ENCODE measurements at regions not wholly inside any gene's neighbourhood (a gene's known extent, or its start where the extent isn't known, plus 50 kb on each side); places are given as distances from the start of the nearest gene placed in this dataset.
"Not testable (repeated sequence)": the region's sequence is repeated elsewhere in the genome, so short reads cannot be mapped to it uniquely, and the experiment has no call there.

DNA sequence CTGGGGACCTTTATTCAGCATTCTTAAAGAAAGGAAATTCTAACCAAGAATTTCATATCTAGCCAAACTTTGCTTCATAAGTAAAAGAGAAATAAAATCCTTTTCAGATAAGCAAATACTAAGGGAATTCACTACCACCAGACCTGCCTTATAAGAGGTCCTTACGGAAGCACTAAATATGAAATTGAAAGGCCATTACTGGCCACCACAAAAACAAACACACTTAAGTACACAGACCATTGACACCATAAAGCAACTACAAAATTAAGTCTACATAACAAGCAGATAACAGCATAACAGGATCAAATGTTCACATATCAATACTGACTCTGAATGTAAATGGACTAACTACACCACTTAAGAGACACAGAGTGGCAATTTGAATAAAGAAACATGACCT, 361.4 kb upstream of the POU5F2 start:
- H3K4me3 ChIP-seq (ENCODE audit: low read depth, low read length) = no peak overlapping the region
- POLR2A ChIA-PET = no interaction called here
- TF ChIP-seq, protein P1, sequence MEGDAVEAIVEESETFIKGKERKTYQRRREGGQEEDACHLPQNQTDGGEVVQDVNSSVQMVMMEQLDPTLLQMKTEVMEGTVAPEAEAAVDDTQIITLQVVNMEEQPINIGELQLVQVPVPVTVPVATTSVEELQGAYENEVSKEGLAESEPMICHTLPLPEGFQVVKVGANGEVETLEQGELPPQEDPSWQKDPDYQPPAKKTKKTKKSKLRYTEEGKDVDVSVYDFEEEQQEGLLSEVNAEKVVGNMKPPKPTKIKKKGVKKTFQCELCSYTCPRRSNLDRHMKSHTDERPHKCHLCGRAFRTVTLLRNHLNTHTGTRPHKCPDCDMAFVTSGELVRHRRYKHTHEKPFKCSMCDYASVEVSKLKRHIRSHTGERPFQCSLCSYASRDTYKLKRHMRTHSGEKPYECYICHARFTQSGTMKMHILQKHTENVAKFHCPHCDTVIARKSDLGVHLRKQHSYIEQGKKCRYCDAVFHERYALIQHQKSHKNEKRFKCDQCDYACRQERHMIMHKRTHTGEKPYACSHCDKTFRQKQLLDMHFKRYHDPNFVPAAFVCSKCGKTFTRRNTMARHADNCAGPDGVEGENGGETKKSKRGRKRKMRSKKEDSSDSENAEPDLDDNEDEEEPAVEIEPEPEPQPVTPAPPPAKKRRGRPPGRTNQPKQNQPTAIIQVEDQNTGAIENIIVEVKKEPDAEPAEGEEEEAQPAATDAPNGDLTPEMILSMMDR (IDR thresholded peaks at IDR 0.05; ENCODE audit: low read depth, low read length) = no peak
- DNase-seq (ENCODE audit: low read depth, low spot score) = no peak
- no peaks in the 10 kb centered on the region for H3K9me3 ChIP-seq (ENCODE audit: control insufficient read depth, insufficient read depth, low read length)
- CTCF ChIA-PET = no interaction called here
- H3K27ac ChIP-seq (ENCODE audit: low read depth, low read length) = no peak overlapping the region
- no peaks in the 10 kb centered on the region for H3K27me3 ChIP-seq (ENCODE audit: control insufficient read depth, insufficient read depth, low read length)

DNA sequence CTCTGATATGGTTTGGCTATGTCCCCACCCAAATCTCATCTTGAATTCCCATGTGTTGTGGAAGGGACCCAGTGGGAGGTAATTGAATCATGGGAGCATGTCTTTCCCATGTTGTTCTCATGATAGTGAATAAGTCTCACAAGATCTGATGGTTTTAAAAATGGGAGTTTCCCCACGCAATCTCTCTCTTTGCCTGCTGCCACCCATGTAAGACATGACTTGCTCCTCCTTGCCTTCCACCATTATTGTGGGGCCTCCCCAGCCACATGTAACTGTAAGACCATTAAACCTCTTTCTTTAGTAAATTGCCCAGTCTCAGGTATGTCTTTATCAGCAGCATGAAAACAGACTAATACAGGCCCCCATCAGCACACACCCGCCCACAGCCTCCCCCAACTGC, 356.0 kb upstream of the POU5F2 start:
- H3K27ac ChIP-seq (ENCODE audit: low read depth, low read length); POLR2A ChIA-PET; H3K9me3 ChIP-seq (ENCODE audit: control insufficient read depth, insufficient read depth, low read length); CTCF ChIA-PET; H3K4me3 ChIP-seq (ENCODE audit: low read depth, low read length); DNase-seq (ENCODE audit: low read depth, low spot score); H3K27me3 ChIP-seq (ENCODE audit: control insufficient read depth, insufficient read depth, low read length): not testable (repeated sequence)

- POLR2A ChIA-PET = no interaction called here
- H3K27ac ChIP-seq (ENCODE audit: low read depth, low read length) = no peak overlapping the region
- no peaks in the 10 kb centered on the region for H3K27me3 ChIP-seq (ENCODE audit: control insufficient read depth, insufficient read depth, low read length)
- TF ChIP-seq, protein P1 (IDR thresholded peaks at IDR 0.05; ENCODE audit: low read depth, low read length) = no peak
- CTCF ChIA-PET = no interaction called here
- peaks cover 3% of the 10 kb centered on the region; the same call in 1 of the 2 replicates for H3K9me3 ChIP-seq (ENCODE audit: control insufficient read depth, insufficient read depth, low read length)
- DNase-seq (ENCODE audit: low read depth, low spot score) = no peak
- H3K4me3 ChIP-seq (ENCODE audit: low read depth, low read length) = no peak overlapping the region
Observed at GRCh38 chr5:94094793-94095441, 353.5 kb upstream of the POU5F2 start.

GRCh38 chr5:94093300-94093699, 351.9 kb upstream of the POU5F2 start:
- peaks cover 3% of the 10 kb centered on the region; the same call in 1 of the 2 replicates for H3K9me3 ChIP-seq (ENCODE audit: control insufficient read depth, insufficient read depth, low read length)
- POLR2A ChIA-PET = no interaction called here
- CTCF ChIA-PET = no interaction called here

GRCh38 chr5:94086635-94087034, 345.2 kb upstream of the POU5F2 start:
- H3K9me3 ChIP-seq (ENCODE audit: control insufficient read depth, insufficient read depth, low read length); POLR2A ChIA-PET; H3K27me3 ChIP-seq (ENCODE audit: control insufficient read depth, insufficient read depth, low read length); DNase-seq (ENCODE audit: low read depth, low spot score); H3K4me3 ChIP-seq (ENCODE audit: low read depth, low read length); H3K27ac ChIP-seq (ENCODE audit: low read depth, low read length): not testable (repeated sequence)
- TF ChIP-seq, protein P1 (IDR thresholded peaks at IDR 0.05; ENCODE audit: low read depth, low read length) = peak; percentile 16; the same call in 1 of the 2 replicates
- CTCF ChIA-PET = interaction anchor here (1.0 to 1.2 kb wide), 3 partner anchors 10 to 651 kb away, joined by 3 to 4 read pairs (median 4); no protein-coding TSS in a partner anchor

More at GRCh38 chr5:94093300-94093699, 351.9 kb upstream of the POU5F2 start:
- H3K27me3 ChIP-seq (ENCODE audit: control insufficient read depth, insufficient read depth, low read length) = no peaks in the 10 kb centered on the region
- no peak for DNase-seq (ENCODE audit: low read depth, low spot score)
- no peak overlapping the region for H3K27ac ChIP-seq (ENCODE audit: low read depth, low read length)
- no peak overlapping the region for H3K4me3 ChIP-seq (ENCODE audit: low read depth, low read length)
- TF ChIP-seq, protein P1 (IDR thresholded peaks at IDR 0.05; ENCODE audit: low read depth, low read length) = no peak
